Left ventricle myocardium inferior (tissue), 1 donor: ENCODE measurements at regions not wholly inside any gene's neighbourhood (a gene's known extent, or its start where the extent isn't known, plus 50 kb on each side); places are given as distances from the start of the nearest gene placed in this dataset.
A peak's percentile ranks its signal among the peaks of the same experiment; 100 is the strongest.
"Not testable (repeated sequence)": the region's sequence is repeated elsewhere in the genome, so short reads cannot be mapped to it uniquely, and the experiment has no call there.

ENCODE experiments used
- DNase-seq: peaks from one replicate; pipeline ENCODE4 v3.0.0-alpha.2; 2020
- H3K27ac ChIP-seq: fragments of 200-600 bp; replicated peaks from 2 replicates; pipeline ENCODE4 v1.8.0; 2021
- H3K27me3 ChIP-seq: fragments of 200-600 bp; 2 replicates; pipeline ENCODE4 v1.8.0; 2021; ENCODE audit warnings: low read depth
- H3K36me3 ChIP-seq: fragments of 200-600 bp; 2 replicates; pipeline ENCODE4 v1.8.0; 2021
- H3K4me1 ChIP-seq: fragments of 200-600 bp; 2 replicates; pipeline ENCODE4 v1.8.0; 2021
- H3K4me3 ChIP-seq: fragments of 200-600 bp; 2 replicates; pipeline ENCODE4 v1.8.0; 2021; ENCODE audit warnings: mild to moderate bottlenecking, moderate library complexity
- H3K9me3 ChIP-seq: fragments of 200-600 bp; replicated peaks from 2 replicates; pipeline ENCODE4 v1.8.0; 2021
- intact Hi-C: fragments of 100-400 bp; cut with micrococcal nuclease; formaldehyde crosslinking; loops from one replicate; pipeline ENCODE4 v1.11.0; 2022
- TF ChIP-seq, protein P1 (sequence below): fragments of 200-600 bp; IDR thresholded peaks from 2 replicates; pipeline ENCODE4 v1.8.0; 2021; ENCODE audit warnings: antibody characterized with exemption, mild to moderate bottlenecking, borderline replicate concordance
- donor health status: DM: no; HTN: yes; CAD: no; lungs with severe emphysema.

DNA sequence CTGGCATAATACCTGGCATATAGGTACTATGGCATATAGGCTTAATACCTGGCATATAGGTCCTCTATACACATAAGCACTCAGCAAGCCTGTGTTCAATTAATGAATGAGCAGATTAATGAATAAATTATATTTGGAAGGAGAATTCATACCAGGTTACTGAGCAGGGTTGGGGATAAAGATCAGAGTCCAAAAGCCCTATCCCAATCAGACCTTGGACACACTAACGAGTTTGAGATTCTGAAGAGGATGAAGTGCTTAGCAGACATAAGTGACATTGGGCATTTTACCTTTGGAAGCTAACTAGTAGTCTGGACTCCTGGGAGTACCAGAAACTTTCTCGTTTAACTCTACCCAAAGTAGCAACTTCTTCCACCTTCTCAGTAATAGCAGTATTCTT is 63.3 kb upstream of the ARHGAP29 start:
- H3K27ac ChIP-seq = peak overlapping the region; percentile 91
- TF ChIP-seq, protein P1, sequence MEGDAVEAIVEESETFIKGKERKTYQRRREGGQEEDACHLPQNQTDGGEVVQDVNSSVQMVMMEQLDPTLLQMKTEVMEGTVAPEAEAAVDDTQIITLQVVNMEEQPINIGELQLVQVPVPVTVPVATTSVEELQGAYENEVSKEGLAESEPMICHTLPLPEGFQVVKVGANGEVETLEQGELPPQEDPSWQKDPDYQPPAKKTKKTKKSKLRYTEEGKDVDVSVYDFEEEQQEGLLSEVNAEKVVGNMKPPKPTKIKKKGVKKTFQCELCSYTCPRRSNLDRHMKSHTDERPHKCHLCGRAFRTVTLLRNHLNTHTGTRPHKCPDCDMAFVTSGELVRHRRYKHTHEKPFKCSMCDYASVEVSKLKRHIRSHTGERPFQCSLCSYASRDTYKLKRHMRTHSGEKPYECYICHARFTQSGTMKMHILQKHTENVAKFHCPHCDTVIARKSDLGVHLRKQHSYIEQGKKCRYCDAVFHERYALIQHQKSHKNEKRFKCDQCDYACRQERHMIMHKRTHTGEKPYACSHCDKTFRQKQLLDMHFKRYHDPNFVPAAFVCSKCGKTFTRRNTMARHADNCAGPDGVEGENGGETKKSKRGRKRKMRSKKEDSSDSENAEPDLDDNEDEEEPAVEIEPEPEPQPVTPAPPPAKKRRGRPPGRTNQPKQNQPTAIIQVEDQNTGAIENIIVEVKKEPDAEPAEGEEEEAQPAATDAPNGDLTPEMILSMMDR = no peak
- H3K9me3 ChIP-seq = no peaks in the 10 kb centered on the region
- no peak overlapping the region for H3K4me3 ChIP-seq
- DNase-seq = no peak
- no peaks in the 10 kb centered on the region for H3K27me3 ChIP-seq
- H3K4me1 ChIP-seq = peaks cover 69% of the 10 kb centered on the region
- intact Hi-C loops = no loop called here
- H3K36me3 ChIP-seq = no peaks in the 10 kb centered on the region

- no peaks in the 10 kb centered on the region for H3K27me3 ChIP-seq
- peak overlapping the region; percentile 91 for H3K27ac ChIP-seq
- H3K4me1 ChIP-seq = peaks cover 69% of the 10 kb centered on the region
- TF ChIP-seq, protein P1 = no peak
- H3K4me3 ChIP-seq = peak overlapping the region; percentile 17
- DNase-seq = no peak
- intact Hi-C loops = no loop called here
- H3K36me3 ChIP-seq = no peaks in the 10 kb centered on the region
- H3K9me3 ChIP-seq = no peaks in the 10 kb centered on the region
These were observed 62.5 kb upstream of the ARHGAP29 start for GRCh38 chr1:94299627-94300553.

- peaks cover 69% of the 10 kb centered on the region for H3K4me1 ChIP-seq
- H3K27me3 ChIP-seq = no peaks in the 10 kb centered on the region
- intact Hi-C loops = no loop called here
- no peaks in the 10 kb centered on the region for H3K9me3 ChIP-seq
- TF ChIP-seq, protein P1 = no peak
- DNase-seq = no peak
- H3K36me3 ChIP-seq = no peaks in the 10 kb centered on the region
- H3K4me3 ChIP-seq = peak overlapping the region; percentile 17
- peak overlapping the region; percentile 91 for H3K27ac ChIP-seq
These were observed 61.5 kb upstream of the ARHGAP29 start for GRCh38 chr1:94298861-94299260.

GRCh38 chr1:94296018-94296417 is 58.6 kb upstream of the ARHGAP29 start:
- Histone ChIP-seq H3K36me3 (no peaks in the 10 kb centered on the region), H3K27ac (peak overlapping the region; percentile 91), H3K4me3 (no peak overlapping the region), H3K27me3 (no peaks in the 10 kb centered on the region), H3K9me3 (no peaks in the 10 kb centered on the region), H3K4me1 (peaks cover 48% of the 10 kb centered on the region)
- intact Hi-C loops = no loop called here
- TF ChIP-seq, protein P1 = no peak
- DNase-seq = no peak

GRCh38 chr1:94292978-94293377 is 55.6 kb upstream of the ARHGAP29 start:
- H3K27me3 ChIP-seq, H3K9me3 ChIP-seq, H3K27ac ChIP-seq, DNase-seq, intact Hi-C loops, H3K4me3 ChIP-seq, H3K36me3 ChIP-seq: not testable (repeated sequence)
- peaks cover 19% of the 10 kb centered on the region for H3K4me1 ChIP-seq

- H3K27ac ChIP-seq, H3K9me3 ChIP-seq, H3K4me3 ChIP-seq, intact Hi-C loops, H3K36me3 ChIP-seq, DNase-seq, H3K4me1 ChIP-seq, H3K27me3 ChIP-seq: not testable (repeated sequence)
These were observed 51.9 kb upstream of the ARHGAP29 start for GRCh38 chr1:94289244-94289643.
